Fibroblast of lung (primary cell): ENCODE measurements at regions not wholly inside any gene's neighbourhood (a gene's known extent, or its start where the extent isn't known, plus 50 kb on each side); places are given as distances from the start of the nearest gene placed in this dataset.

ENCODE experiments used
- EZH2 ChIP-seq: IDR thresholded peaks from 2 replicates; pipeline ENCODE4 v1.5.1; 2012; ENCODE audit warnings: low read length, control low read depth, mild to moderate bottlenecking; ENCODE audit errors: missing control alignments
- TF ChIP-seq, protein P1 (sequence below), 2 donors: IDR thresholded peaks in 1 of 2; conservative IDR thresholded peaks in 1 of 2; 1 replicate in 1 of 2; 2 replicates in 1 of 2; pipeline ENCODE4 v1.5.1; 2011 to 2012; ENCODE audit warnings: low read length in 2 of 2, control low read depth in 1 of 2, inconsistent platforms in 1 of 2, low read depth in 1 of 2, mild to moderate bottlenecking in 1 of 2

DNA sequence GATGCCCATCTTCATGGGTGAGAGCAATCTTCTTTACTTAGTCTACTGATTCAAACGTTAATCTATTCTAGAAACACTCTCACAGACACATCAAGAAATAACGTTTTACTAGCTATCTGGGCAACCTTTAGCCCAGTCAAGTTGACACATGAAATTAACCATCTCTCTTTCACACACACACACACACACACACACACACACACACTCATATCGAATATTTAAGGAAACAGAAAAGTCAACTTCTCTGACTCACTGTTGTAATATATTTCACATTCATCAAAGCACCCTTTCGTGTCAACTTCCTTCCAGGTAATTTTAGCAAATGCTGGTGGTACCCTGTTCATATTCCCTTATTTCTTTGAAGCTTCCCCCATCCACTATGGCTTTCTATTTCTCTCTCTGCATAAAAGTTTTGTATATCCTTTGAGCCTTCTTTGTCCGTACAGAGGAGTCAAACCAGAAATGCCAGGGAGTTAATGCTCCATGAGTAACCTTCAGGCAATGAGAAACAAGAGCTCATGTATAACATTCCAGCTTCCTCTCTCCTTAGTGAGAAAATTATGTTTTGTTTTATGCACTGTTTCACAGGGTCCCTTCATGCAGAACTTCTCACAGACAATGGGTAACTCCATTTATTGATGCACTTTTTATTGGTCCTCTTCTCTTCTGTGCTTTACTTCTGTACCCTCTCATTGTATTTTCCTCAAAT, 335.5 kb upstream of the CBLB start:
- TF ChIP-seq EZH2: no peak
- TF ChIP-seq, protein P1, sequence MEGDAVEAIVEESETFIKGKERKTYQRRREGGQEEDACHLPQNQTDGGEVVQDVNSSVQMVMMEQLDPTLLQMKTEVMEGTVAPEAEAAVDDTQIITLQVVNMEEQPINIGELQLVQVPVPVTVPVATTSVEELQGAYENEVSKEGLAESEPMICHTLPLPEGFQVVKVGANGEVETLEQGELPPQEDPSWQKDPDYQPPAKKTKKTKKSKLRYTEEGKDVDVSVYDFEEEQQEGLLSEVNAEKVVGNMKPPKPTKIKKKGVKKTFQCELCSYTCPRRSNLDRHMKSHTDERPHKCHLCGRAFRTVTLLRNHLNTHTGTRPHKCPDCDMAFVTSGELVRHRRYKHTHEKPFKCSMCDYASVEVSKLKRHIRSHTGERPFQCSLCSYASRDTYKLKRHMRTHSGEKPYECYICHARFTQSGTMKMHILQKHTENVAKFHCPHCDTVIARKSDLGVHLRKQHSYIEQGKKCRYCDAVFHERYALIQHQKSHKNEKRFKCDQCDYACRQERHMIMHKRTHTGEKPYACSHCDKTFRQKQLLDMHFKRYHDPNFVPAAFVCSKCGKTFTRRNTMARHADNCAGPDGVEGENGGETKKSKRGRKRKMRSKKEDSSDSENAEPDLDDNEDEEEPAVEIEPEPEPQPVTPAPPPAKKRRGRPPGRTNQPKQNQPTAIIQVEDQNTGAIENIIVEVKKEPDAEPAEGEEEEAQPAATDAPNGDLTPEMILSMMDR (conservative IDR thresholded peaks at IDR 0.05 in 1 of 2, IDR thresholded peaks at IDR 0.05 in 1 of 2; ENCODE audit: low read depth in 1 of 2, low read length in 2 of 2): no peak
